ENCODE measurements at regions not wholly inside any gene's neighbourhood (a gene's known extent, or its start where the extent isn't known, plus 50 kb on each side); places are given as distances from the start of the nearest gene placed in this dataset.

DNA sequence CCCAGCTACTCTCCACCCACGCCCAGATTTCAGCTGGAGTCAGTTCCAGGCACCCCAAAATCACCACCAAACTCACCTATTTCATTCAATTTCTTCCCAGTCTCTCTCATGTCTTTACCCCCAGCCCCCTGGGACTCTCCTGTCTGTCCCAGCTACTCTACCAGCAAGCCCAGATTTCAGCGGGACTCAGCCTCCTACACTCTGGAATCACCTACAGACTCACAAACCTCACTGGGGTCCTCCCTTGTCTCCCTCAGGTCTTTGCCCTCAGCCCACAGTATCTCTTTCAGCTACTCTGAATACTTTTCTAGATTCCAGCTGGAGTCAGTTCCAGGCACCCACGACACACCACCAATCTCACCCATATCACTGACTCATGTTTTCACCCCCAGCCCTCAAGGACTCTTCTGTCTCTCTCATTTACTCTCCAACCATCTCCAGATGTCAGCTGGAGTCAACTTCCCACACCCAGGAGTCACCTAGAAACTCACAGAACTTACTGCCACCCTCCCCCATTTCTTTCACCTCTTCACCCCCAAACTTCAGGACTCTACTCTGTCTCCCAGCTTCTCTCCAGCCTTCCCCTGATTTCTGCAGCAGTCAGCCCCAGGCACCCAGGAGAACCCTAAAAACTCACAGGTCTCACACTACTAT lies 1529.3 kb upstream of the TPTE start:
- TF ChIP-seq, protein P1, sequence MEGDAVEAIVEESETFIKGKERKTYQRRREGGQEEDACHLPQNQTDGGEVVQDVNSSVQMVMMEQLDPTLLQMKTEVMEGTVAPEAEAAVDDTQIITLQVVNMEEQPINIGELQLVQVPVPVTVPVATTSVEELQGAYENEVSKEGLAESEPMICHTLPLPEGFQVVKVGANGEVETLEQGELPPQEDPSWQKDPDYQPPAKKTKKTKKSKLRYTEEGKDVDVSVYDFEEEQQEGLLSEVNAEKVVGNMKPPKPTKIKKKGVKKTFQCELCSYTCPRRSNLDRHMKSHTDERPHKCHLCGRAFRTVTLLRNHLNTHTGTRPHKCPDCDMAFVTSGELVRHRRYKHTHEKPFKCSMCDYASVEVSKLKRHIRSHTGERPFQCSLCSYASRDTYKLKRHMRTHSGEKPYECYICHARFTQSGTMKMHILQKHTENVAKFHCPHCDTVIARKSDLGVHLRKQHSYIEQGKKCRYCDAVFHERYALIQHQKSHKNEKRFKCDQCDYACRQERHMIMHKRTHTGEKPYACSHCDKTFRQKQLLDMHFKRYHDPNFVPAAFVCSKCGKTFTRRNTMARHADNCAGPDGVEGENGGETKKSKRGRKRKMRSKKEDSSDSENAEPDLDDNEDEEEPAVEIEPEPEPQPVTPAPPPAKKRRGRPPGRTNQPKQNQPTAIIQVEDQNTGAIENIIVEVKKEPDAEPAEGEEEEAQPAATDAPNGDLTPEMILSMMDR (IDR thresholded peaks at IDR 0.05), result no peak
- TF ChIP-seq POLR2A (IDR thresholded peaks at IDR 0.05) (no peak), POLR2AphosphoS5 (IDR thresholded peaks at IDR 0.05; ENCODE audit: insufficient read depth in 1 of 2, low read depth in 1 of 2) (no peak)

Data from vagina (tissue), 2 donors.